Neural progenitor cell (in vitro differentiated cells): ENCODE measurements at regions not wholly inside any gene's neighbourhood (a gene's known extent, or its start where the extent isn't known, plus 50 kb on each side); places are given as distances from the start of the nearest gene placed in this dataset.

ENCODE experiments used
- DNase-seq: peaks from one replicate; pipeline ENCODE4 v3.0.0-alpha.2; 2016; ENCODE audit warnings: low spot score
- H2AFZ ChIP-seq: fragments of 200-600 bp; sonication (generic); replicated peaks from 2 replicates; pipeline ENCODE4 v1.6.1; 2016; ENCODE audit warnings: antibody characterized with exemption
- H3F3A ChIP-seq: fragments of 200-600 bp; sonication (generic); 2 replicates; pipeline ENCODE4 v1.6.1; 2016; ENCODE audit warnings: antibody characterized with exemption, low read depth
- H3K27ac ChIP-seq: fragments of 200-600 bp; sonication (generic); 2 replicates; pipeline ENCODE4 v1.5.1; 2016; ENCODE audit warnings: mild to moderate bottlenecking
- H3K27me3 ChIP-seq: fragments of 200-600 bp; sonication (generic); 2 replicates; pipeline ENCODE4 v1.6.1; 2016; ENCODE audit warnings: mild to moderate bottlenecking, moderate library complexity
- H3K36me3 ChIP-seq: fragments of 200-600 bp; sonication (generic); 2 replicates; pipeline ENCODE4 v1.5.1; 2016
- H3K4me1 ChIP-seq: fragments of 200-600 bp; sonication (generic); 2 replicates; pipeline ENCODE4 v1.6.1; 2016; ENCODE audit warnings: mixed run types
- H3K4me2 ChIP-seq: fragments of 200-600 bp; sonication (generic); 2 replicates; pipeline ENCODE4 v1.6.1; 2016
- H3K4me3 ChIP-seq: fragments of 200-600 bp; sonication (generic); 2 replicates; pipeline ENCODE4 v1.5.1; 2016
- H3K79me2 ChIP-seq: fragments of 200-600 bp; sonication (generic); 2 replicates; pipeline ENCODE4 v1.6.1; 2016; ENCODE audit warnings: low read depth
- H3K9ac ChIP-seq: fragments of 200-600 bp; sonication (generic); 2 replicates; pipeline ENCODE4 v1.6.1; 2016
- H3K9me3 ChIP-seq: fragments of 200-600 bp; sonication (generic); 2 replicates; pipeline ENCODE4 v1.5.1; 2016; ENCODE audit warnings: low read depth
- H4K20me1 ChIP-seq: fragments of 200-600 bp; sonication (generic); 2 replicates; pipeline ENCODE4 v1.6.1; 2016; ENCODE audit warnings: low read depth
- H3K27ac Mint-ChIP-seq: 3 replicates; pipeline ENCODE4 v1.8.0; 2021; ENCODE audit warnings: mixed read lengths
- H3K27me3 Mint-ChIP-seq: 2 replicates; pipeline ENCODE4 v1.8.0; 2022; ENCODE audit warnings: low read depth, mild to moderate bottlenecking, inconsistent platforms, moderate library complexity, mixed read lengths; ENCODE audit not compliant: insufficient read depth
- H3K36me3 Mint-ChIP-seq: 3 replicates; pipeline ENCODE4 v1.8.0; 2021; ENCODE audit warnings: mixed read lengths
- H3K4me1 Mint-ChIP-seq: 3 replicates; pipeline ENCODE4 v1.8.0; 2021; ENCODE audit warnings: mixed read lengths
- H3K4me3 Mint-ChIP-seq: 3 replicates; pipeline ENCODE4 v1.8.0; 2021; ENCODE audit warnings: mild to moderate bottlenecking, moderate library complexity, mixed read lengths
- H3K9me3 Mint-ChIP-seq: 3 replicates; pipeline ENCODE4 v1.8.0; 2020; ENCODE audit warnings: mixed read lengths
- EZH2 ChIP-seq: fragments of 200-600 bp; sonication (generic); IDR thresholded peaks from 2 replicates; pipeline ENCODE4 v1.6.1; 2017; ENCODE audit warnings: antibody characterized with exemption, mild to moderate bottlenecking, moderate library complexity
- EZH2phosphoT487 ChIP-seq: fragments of 200-600 bp; sonication (generic); IDR thresholded peaks from 2 replicates; pipeline ENCODE4 v1.6.1; 2017; ENCODE audit warnings: antibody characterized with exemption
- TF ChIP-seq, protein P1 (sequence below): fragments of 200-600 bp; sonication (generic); IDR thresholded peaks from 2 replicates; pipeline ENCODE4 v1.5.1; 2017; ENCODE audit warnings: antibody characterized with exemption, mild to moderate bottlenecking

DNA sequence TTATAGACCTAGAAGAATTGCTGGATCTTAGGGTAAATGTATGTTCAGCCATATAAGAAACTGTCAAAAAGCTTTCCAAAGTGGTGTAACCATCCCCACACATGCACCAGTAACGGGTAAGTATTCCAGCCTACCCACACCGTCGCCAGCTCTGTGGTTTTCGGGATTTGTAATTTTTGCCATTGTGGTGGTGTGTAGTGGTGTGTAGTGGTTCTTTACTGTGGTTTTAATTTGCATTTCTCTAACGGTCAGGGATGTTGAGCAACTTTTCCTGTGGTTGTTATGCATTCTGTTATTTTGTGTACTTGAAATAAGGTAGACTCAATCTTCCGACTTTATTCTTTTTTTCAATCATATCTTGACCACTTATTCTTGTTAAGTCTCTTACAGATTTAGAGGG is 342.4 kb upstream of the AJAP1 start:
- Histone ChIP-seq H3K27me3 (no peaks in the 10 kb centered on the region), H3K4me1 (no peaks in the 10 kb centered on the region), H3K36me3 (no peaks in the 10 kb centered on the region), H3K9ac (no peak overlapping the region), H2AFZ (no peak overlapping the region), H3F3A (no peaks in the 10 kb centered on the region), H3K4me3 (no peak overlapping the region), H3K27ac (no peak overlapping the region), H3K4me2 (no peak overlapping the region), H3K9me3 (peaks cover 10% of the 10 kb centered on the region), H4K20me1 (no peaks in the 10 kb centered on the region), H3K79me2 (no peaks in the 10 kb centered on the region)
- Mint-ChIP-seq H3K4me3 (no peak overlapping the region), H3K4me1 (no peaks in the 10 kb centered on the region), H3K27me3 (peaks cover 10% of the 10 kb centered on the region), H3K27ac (no peak overlapping the region), H3K9me3 (peaks cover 18% of the 10 kb centered on the region), H3K36me3 (peaks cover 2% of the 10 kb centered on the region)
- TF ChIP-seq EZH2phosphoT487 (no peak), EZH2 (no peak)
- no peak for DNase-seq

DNA sequence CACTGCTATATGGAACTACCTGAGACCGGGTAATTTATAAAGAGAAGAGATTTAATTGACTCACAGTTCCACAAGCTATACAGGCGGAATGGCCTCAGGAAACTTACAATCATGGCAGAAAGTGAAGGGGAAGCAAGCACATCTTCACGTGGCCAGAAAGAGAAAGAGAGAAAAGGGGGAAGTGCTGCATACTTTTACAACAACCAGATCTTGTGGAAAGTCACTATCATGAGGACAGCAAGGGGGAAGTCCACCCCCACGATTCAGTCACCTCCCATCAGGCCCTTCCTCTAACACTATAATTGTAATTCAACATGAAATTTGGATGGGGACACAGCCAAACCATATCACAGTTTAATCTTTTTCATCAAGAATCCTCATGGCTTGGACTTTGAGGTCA is 339.2 kb upstream of the AJAP1 start:
- H3K27ac ChIP-seq: no peak overlapping the region
- H3K27me3 Mint-ChIP-seq: peaks cover 8% of the 10 kb centered on the region
- DNase-seq: no peak
- H3K4me3 ChIP-seq: no peak overlapping the region
- H3K9me3 ChIP-seq: peaks cover 10% of the 10 kb centered on the region
- H3K4me2 ChIP-seq: no peak overlapping the region
- peaks cover 24% of the 10 kb centered on the region for H3K4me1 ChIP-seq
- peaks cover 18% of the 10 kb centered on the region for H3K9me3 Mint-ChIP-seq
- no peaks in the 10 kb centered on the region for H3K79me2 ChIP-seq
- H3K36me3 ChIP-seq: no peaks in the 10 kb centered on the region
- H4K20me1 ChIP-seq: no peaks in the 10 kb centered on the region
- no peak overlapping the region for H2AFZ ChIP-seq
- TF ChIP-seq EZH2phosphoT487 (no peak), EZH2 (no peak)
- TF ChIP-seq, protein P1, sequence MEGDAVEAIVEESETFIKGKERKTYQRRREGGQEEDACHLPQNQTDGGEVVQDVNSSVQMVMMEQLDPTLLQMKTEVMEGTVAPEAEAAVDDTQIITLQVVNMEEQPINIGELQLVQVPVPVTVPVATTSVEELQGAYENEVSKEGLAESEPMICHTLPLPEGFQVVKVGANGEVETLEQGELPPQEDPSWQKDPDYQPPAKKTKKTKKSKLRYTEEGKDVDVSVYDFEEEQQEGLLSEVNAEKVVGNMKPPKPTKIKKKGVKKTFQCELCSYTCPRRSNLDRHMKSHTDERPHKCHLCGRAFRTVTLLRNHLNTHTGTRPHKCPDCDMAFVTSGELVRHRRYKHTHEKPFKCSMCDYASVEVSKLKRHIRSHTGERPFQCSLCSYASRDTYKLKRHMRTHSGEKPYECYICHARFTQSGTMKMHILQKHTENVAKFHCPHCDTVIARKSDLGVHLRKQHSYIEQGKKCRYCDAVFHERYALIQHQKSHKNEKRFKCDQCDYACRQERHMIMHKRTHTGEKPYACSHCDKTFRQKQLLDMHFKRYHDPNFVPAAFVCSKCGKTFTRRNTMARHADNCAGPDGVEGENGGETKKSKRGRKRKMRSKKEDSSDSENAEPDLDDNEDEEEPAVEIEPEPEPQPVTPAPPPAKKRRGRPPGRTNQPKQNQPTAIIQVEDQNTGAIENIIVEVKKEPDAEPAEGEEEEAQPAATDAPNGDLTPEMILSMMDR: no peak
- H3K27ac Mint-ChIP-seq: no peak overlapping the region
- H3K9ac ChIP-seq: no peak overlapping the region
- peaks cover 14% of the 10 kb centered on the region for H3K4me1 Mint-ChIP-seq
- H3K4me3 Mint-ChIP-seq: no peak overlapping the region
- peaks cover 12% of the 10 kb centered on the region for H3F3A ChIP-seq
- peaks cover 2% of the 10 kb centered on the region for H3K36me3 Mint-ChIP-seq
- H3K27me3 ChIP-seq: no peaks in the 10 kb centered on the region

- Histone ChIP-seq H4K20me1 (no peaks in the 10 kb centered on the region), H3F3A (peaks cover 12% of the 10 kb centered on the region), H3K36me3 (no peaks in the 10 kb centered on the region), H3K9ac (no peak overlapping the region), H3K4me1 (peaks cover 24% of the 10 kb centered on the region), H2AFZ (no peak overlapping the region), H3K4me3 (no peak overlapping the region), H3K4me2 (peak overlapping the region; percentile 57), H3K9me3 (peaks cover 10% of the 10 kb centered on the region), H3K27me3 (no peaks in the 10 kb centered on the region), H3K79me2 (no peaks in the 10 kb centered on the region), H3K27ac (no peak overlapping the region)
- no peak for DNase-seq
- no peak overlapping the region for H3K4me3 Mint-ChIP-seq
- TF ChIP-seq, protein P1: no peak
- TF ChIP-seq EZH2phosphoT487 (no peak), EZH2 (no peak)
- H3K27ac Mint-ChIP-seq: no peak overlapping the region
- peaks cover 2% of the 10 kb centered on the region for H3K36me3 Mint-ChIP-seq
- H3K4me1 Mint-ChIP-seq: peaks cover 14% of the 10 kb centered on the region
- H3K9me3 Mint-ChIP-seq: peaks cover 22% of the 10 kb centered on the region
- H3K27me3 Mint-ChIP-seq: peaks cover 13% of the 10 kb centered on the region
Observed at GRCh38 chr1:4317207-4317606, 337.2 kb upstream of the AJAP1 start.

- H3K4me1 Mint-ChIP-seq: peaks cover 19% of the 10 kb centered on the region
- peaks cover 3% of the 10 kb centered on the region for H3K9me3 ChIP-seq
- no peaks in the 10 kb centered on the region for H3K27me3 ChIP-seq
- H3K27ac Mint-ChIP-seq: no peak overlapping the region
- H3K4me3 ChIP-seq: no peak overlapping the region
- H3K27ac ChIP-seq: no peak overlapping the region
- peak overlapping the region; percentile 45 for H3K4me2 ChIP-seq
- no peaks in the 10 kb centered on the region for H4K20me1 ChIP-seq
- H3F3A ChIP-seq: peaks cover 12% of the 10 kb centered on the region
- no peak for DNase-seq
- H3K9me3 Mint-ChIP-seq: peaks cover 18% of the 10 kb centered on the region
- no peak for TF ChIP-seq EZH2
- TF ChIP-seq, protein P1: no peak
- H3K4me3 Mint-ChIP-seq: no peak overlapping the region
- H3K9ac ChIP-seq: no peak overlapping the region
- H3K4me1 ChIP-seq: peaks cover 24% of the 10 kb centered on the region
- peaks cover 13% of the 10 kb centered on the region for H3K27me3 Mint-ChIP-seq
- no peak overlapping the region for H2AFZ ChIP-seq
- H3K79me2 ChIP-seq: no peaks in the 10 kb centered on the region
- H3K36me3 Mint-ChIP-seq: no peaks in the 10 kb centered on the region
- H3K36me3 ChIP-seq: no peaks in the 10 kb centered on the region
Observed at GRCh38 chr1:4318720-4319119, 335.7 kb upstream of the AJAP1 start.
